Thoracic aorta (tissue), 2 donors: ENCODE measurements at regions not wholly inside any gene's neighbourhood (a gene's known extent, or its start where the extent isn't known, plus 50 kb on each side); places are given as distances from the start of the nearest gene placed in this dataset.

Source experiments
- ATAC-seq: fragments of 150-250 bp; one replicate; pipeline ENCODE4 v1.8.0; 2017; ENCODE audit warnings: low read depth; ENCODE audit not compliant: insufficient number of reproducible peaks, low FRiP score
- DNase-seq: peaks from one replicate; pipeline ENCODE4 v3.0.0-alpha.2; 2020; ENCODE audit warnings: low spot score
- H3K27ac ChIP-seq, 2 donors: fragments of 200-600 bp; sonication (generic); 1 replicate in 1 of 2; 2 replicates in 1 of 2; pipeline ENCODE4 v1.5.1; 2016; ENCODE audit warnings: mild to moderate bottlenecking in 2 of 2, moderate library complexity in 2 of 2
- H3K27me3 ChIP-seq: fragments of 200-600 bp; sonication (generic); replicated peaks from 2 replicates; pipeline ENCODE4 v1.6.0; 2016; ENCODE audit warnings: mild to moderate bottlenecking; ENCODE audit not compliant: insufficient read depth
- H3K36me3 ChIP-seq: fragments of 200-600 bp; sonication (generic); one replicate; pipeline ENCODE4 v1.5.1; 2016
- H3K4me1 ChIP-seq, 2 donors: fragments of 200-600 bp; sonication (generic); 1 replicate in 1 of 2; 2 replicates in 1 of 2; pipeline versions ENCODE4 v1.5.1 to v1.6.0; 2016; ENCODE audit warnings: low read depth in 2 of 2, mild to moderate bottlenecking in 1 of 2; ENCODE audit not compliant: control insufficient read depth in 1 of 2
- H3K4me3 ChIP-seq: fragments of 200-600 bp; sonication (generic); 2 replicates; pipeline ENCODE4 v1.5.1; 2016; ENCODE audit warnings: mild to moderate bottlenecking
- H3K9me3 ChIP-seq: fragments of 200-600 bp; sonication (generic); 2 replicates; pipeline ENCODE4 v1.5.1; 2016
- TF ChIP-seq, protein P1 (sequence below): fragments of 200-600 bp; sonication (generic); IDR thresholded peaks from one replicate; pipeline ENCODE4 v1.5.1; 2019; ENCODE audit warnings: antibody characterized with exemption

DNA sequence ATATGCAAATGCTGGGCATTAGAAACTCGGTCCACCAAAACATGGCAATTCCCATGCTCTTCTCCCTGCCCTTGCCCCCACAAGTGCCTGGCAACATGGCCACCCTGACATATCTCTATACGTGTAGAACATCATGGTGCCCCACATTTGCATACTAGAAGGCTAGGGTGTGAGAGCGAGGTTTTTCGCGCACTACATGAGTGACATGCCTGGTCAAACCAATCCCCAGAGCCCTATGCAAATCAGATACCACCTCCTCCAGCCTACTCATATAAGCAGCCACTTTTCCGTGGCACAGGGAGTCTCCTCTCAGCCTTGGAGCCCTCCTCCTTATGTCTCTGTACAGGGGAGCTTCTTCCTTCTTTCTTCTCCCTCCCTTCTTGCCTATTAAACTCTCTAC is 296.1 kb upstream of the GULP1 start:
- TF ChIP-seq, protein P1, sequence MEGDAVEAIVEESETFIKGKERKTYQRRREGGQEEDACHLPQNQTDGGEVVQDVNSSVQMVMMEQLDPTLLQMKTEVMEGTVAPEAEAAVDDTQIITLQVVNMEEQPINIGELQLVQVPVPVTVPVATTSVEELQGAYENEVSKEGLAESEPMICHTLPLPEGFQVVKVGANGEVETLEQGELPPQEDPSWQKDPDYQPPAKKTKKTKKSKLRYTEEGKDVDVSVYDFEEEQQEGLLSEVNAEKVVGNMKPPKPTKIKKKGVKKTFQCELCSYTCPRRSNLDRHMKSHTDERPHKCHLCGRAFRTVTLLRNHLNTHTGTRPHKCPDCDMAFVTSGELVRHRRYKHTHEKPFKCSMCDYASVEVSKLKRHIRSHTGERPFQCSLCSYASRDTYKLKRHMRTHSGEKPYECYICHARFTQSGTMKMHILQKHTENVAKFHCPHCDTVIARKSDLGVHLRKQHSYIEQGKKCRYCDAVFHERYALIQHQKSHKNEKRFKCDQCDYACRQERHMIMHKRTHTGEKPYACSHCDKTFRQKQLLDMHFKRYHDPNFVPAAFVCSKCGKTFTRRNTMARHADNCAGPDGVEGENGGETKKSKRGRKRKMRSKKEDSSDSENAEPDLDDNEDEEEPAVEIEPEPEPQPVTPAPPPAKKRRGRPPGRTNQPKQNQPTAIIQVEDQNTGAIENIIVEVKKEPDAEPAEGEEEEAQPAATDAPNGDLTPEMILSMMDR: no peak
- Histone ChIP-seq H3K4me3 (no peak overlapping the region), H3K4me1 (peaks cover 0 to 16% of the 10 kb centered on the region in 2 donors), H3K9me3 (no peaks in the 10 kb centered on the region), H3K36me3 (no peaks in the 10 kb centered on the region), H3K27me3 (no peaks in the 10 kb centered on the region), H3K27ac (no peak overlapping the region)
- ATAC-seq (no peak), DNase-seq (no peak)

DNA sequence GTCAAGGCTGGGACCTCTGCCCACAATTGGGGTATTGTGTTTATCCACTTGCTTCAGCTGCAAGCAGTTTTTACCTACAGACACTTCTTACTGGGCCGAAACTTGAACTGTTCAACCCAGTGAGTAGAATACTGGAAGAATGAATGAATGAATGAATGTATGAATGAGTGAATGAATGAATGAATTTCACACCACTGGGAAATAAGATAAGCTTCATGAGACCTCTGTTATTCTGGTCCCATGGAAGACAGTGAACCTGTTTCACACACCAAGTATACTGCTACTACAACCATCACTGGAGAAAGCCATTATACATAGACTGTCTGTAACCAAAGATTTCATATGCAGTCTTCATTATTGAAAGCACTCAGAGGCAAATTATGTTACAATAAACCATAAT is 295.0 kb upstream of the GULP1 start:
- Histone ChIP-seq H3K27ac (no peak overlapping the region), H3K27me3 (no peaks in the 10 kb centered on the region), H3K9me3 (no peaks in the 10 kb centered on the region), H3K4me3 (no peak overlapping the region), H3K4me1 (peaks cover 0 to 16% of the 10 kb centered on the region in 2 donors), H3K36me3 (no peaks in the 10 kb centered on the region)
- TF ChIP-seq, protein P1: no peak
- ATAC-seq (no peak), DNase-seq (no peak)

DNA sequence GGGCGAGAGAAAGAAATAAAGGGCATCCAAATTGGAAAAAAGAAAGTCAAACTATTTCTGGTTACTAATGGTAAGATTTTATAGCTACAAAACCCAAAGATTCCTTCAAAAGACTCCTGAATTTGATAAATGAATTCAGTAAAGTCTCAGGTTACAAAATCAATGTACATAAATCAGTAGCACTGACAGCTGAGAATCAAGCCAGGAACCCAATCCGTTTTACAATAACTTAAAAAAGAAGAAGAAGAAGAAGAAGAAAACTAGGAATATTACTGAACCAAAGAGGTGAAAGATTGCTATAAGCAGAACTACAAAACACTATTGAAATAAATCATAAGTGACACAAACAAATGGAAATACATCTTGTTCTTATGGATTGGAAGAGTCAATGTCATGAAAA is 291.5 kb upstream of the GULP1 start:
- Histone ChIP-seq H3K27me3 (no peaks in the 10 kb centered on the region), H3K4me3 (no peak overlapping the region)
- ATAC-seq: no peak

DNA sequence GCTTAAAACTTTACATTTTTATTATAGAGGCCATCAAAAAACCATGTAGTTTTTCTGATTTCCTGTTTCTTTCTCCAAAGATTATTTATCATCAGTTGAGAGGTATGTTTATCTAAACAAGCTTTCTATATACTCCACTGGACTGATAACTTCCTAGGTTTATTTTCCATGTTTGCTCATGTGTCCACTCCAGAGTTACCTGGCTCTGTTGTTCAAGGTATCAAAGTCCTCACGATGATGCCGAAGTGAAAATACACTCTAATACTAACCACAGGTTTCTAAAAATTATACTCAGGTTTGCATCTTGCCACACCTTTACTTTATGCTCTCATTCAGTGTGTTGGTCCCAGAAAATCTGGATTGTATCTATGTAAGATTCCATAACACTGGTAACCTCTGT is 287.9 kb upstream of the GULP1 start:
- Histone ChIP-seq H3K9me3 (no peaks in the 10 kb centered on the region), H3K4me1 (no peaks in the 10 kb centered on the region), H3K36me3 (no peaks in the 10 kb centered on the region), H3K27me3 (no peaks in the 10 kb centered on the region), H3K4me3 (no peak overlapping the region), H3K27ac (no peak overlapping the region)
- no peak for DNase-seq
- TF ChIP-seq, protein P1: no peak
- ATAC-seq: no peak

More for the DNA sequence above, 291.5 kb upstream of the GULP1 start:
- Histone ChIP-seq H3K9me3 (no peaks in the 10 kb centered on the region), H3K4me1 (peaks cover 0 to under 1% of the 10 kb centered on the region in 2 donors), H3K36me3 (no peaks in the 10 kb centered on the region), H3K27ac (no peak overlapping the region)
- TF ChIP-seq, protein P1: no peak
- DNase-seq: no peak

DNA sequence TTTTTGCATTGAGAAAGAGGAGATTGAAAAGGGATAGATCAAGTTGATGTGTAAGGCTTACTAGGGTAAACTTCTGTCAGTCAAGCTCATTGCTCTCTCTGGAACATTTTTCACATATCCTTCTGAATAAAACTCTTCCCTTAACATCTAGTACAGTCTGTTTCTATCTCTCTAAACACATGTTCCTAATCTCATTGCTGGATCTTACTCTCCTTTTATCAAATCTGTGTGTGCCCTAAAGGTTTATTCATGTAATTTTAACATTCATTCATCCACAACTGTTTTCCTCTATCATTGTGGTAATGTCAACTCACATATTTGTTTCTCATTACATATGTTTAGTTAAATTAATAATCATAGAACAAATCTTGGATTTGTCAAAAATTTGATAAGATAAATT is 277.9 kb upstream of the GULP1 start:
- TF ChIP-seq, protein P1: no peak
- Histone ChIP-seq H3K4me3 (no peak overlapping the region), H3K4me1 (peaks cover 0 to 9% of the 10 kb centered on the region in 2 donors), H3K27ac (no peak overlapping the region), H3K9me3 (no peaks in the 10 kb centered on the region), H3K36me3 (no peaks in the 10 kb centered on the region), H3K27me3 (no peaks in the 10 kb centered on the region)
- ATAC-seq (no peak), DNase-seq (no peak)
